Thymus (tissue), 11 donors: ENCODE measurements at regions not wholly inside any gene's neighbourhood (a gene's known extent, or its start where the extent isn't known, plus 50 kb on each side); places are given as distances from the start of the nearest gene placed in this dataset.
"Not testable (repeated sequence)": the region's sequence is repeated elsewhere in the genome, so short reads cannot be mapped to it uniquely, and the experiment has no call there.

Source experiments
- DNase-seq, 9 donors: peaks; one replicate each; pipeline ENCODE4 v3.0.0-alpha.2; 2013; ENCODE audit warnings: low spot score in 9 of 9, low read depth in 6 of 9, missing footprints in 1 of 9
- H3K27ac ChIP-seq, 2 donors: one replicate each; pipeline ENCODE4 v1.5.1; 2013; ENCODE audit warnings: control low read depth in 1 of 2, low read depth in 1 of 2, low read length in 1 of 2, mild to moderate bottlenecking in 1 of 2, moderate library complexity in 1 of 2
- H3K27me3 ChIP-seq, 2 donors: one replicate each; pipeline ENCODE4 v1.5.1; 2013; ENCODE audit warnings: low read length in 1 of 2; ENCODE audit not compliant: control insufficient read depth in 2 of 2, insufficient read depth in 1 of 2
- H3K36me3 ChIP-seq, 2 donors: one replicate each; pipeline ENCODE4 v1.5.1; 2013; ENCODE audit warnings: low read length in 1 of 2, mild to moderate bottlenecking in 1 of 2, moderate library complexity in 1 of 2; ENCODE audit not compliant: control insufficient read depth in 2 of 2, insufficient read depth in 2 of 2
- H3K4me1 ChIP-seq, 2 donors: one replicate each; pipeline ENCODE4 v1.5.1; 2013; ENCODE audit warnings: low read length in 2 of 2; ENCODE audit not compliant: control insufficient read depth in 2 of 2, insufficient read depth in 2 of 2
- H3K4me3 ChIP-seq, 2 donors: one replicate each; pipeline ENCODE4 v1.5.1; 2013; ENCODE audit warnings: low read length in 2 of 2, control low read depth in 1 of 2, mild to moderate bottlenecking in 1 of 2
- H3K9me3 ChIP-seq, 2 donors: one replicate each; pipeline ENCODE4 v1.5.1; 2013; ENCODE audit warnings: low read length in 1 of 2, mild to moderate bottlenecking in 1 of 2; ENCODE audit not compliant: control insufficient read depth in 2 of 2, insufficient read depth in 1 of 2
- WGBS: extraction: QIAGEN DNeasy Blood & Tissue Kit; methylation state at CpG from one replicate; pipeline ENCODE4 v1.1.7; 2013; 5-methylcytosine and 5-hydroxymethylcytosine counted together
- donor health status: healthy.

- Histone ChIP-seq H3K27ac (no peak overlapping the region), H3K9me3 (no peaks in the 10 kb centered on the region), H3K4me1 (peaks cover 0 to 48% of the 10 kb centered on the region in 2 donors), H3K36me3 (peaks cover 0 to 13% of the 10 kb centered on the region in 2 donors), H3K27me3 (no peaks in the 10 kb centered on the region), H3K4me3 (no peak overlapping the region)
- DNase-seq = no peak
- WGBS = 97% methylated on average over 10 of the region's 10 CpGs
These were observed 81.6 kb upstream of the GSE1 start for GRCh38 chr16:85531516-85531915.

- DNase-seq = no peak
- no peak overlapping the region for H3K27ac ChIP-seq
- WGBS = over 99% methylated on average over 6 of the region's 6 CpGs
- H3K27me3 ChIP-seq = no peaks in the 10 kb centered on the region
- peaks cover 0 to 13% of the 10 kb centered on the region in 2 donors for H3K36me3 ChIP-seq
- no peaks in the 10 kb centered on the region for H3K9me3 ChIP-seq
- H3K4me1 ChIP-seq = peaks cover 0 to 53% of the 10 kb centered on the region in 2 donors
- no peak overlapping the region for H3K4me3 ChIP-seq
These were observed 81.0 kb upstream of the GSE1 start for GRCh38 chr16:85532147-85532546.

GRCh38 chr16:85533593-85533992 is 79.5 kb upstream of the GSE1 start:
- peaks cover 0 to 53% of the 10 kb centered on the region in 2 donors for H3K4me1 ChIP-seq
- WGBS = 86% methylated on average over 8 of the region's 8 CpGs
- not testable (repeated sequence) for H3K27me3 ChIP-seq, DNase-seq, H3K9me3 ChIP-seq, H3K4me3 ChIP-seq, H3K27ac ChIP-seq
- peaks cover 0 to 11% of the 10 kb centered on the region in 2 donors for H3K36me3 ChIP-seq

GRCh38 chr16:85534536-85535351 is 78.4 kb upstream of the GSE1 start:
- H3K4me3 ChIP-seq = no peak overlapping the region
- H3K27me3 ChIP-seq = no peaks in the 10 kb centered on the region
- no peak for DNase-seq
- peaks cover 3 to 14% of the 10 kb centered on the region in 2 donors for H3K36me3 ChIP-seq
- H3K9me3 ChIP-seq = peaks cover 0 to 11% of the 10 kb centered on the region in 2 donors
- H3K27ac ChIP-seq = no peak overlapping the region
- WGBS = 92% methylated on average over 34 of the region's 34 CpGs
- peaks cover 0 to 44% of the 10 kb centered on the region in 2 donors for H3K4me1 ChIP-seq

GRCh38 chr16:85535352-85536072 is 77.6 kb upstream of the GSE1 start:
- Histone ChIP-seq H3K27me3 (no peaks in the 10 kb centered on the region), H3K9me3 (peaks cover 0 to 18% of the 10 kb centered on the region in 2 donors), H3K36me3 (peaks cover 6 to 14% of the 10 kb centered on the region in 2 donors), H3K27ac (no peak overlapping the region), H3K4me1 (peaks cover 0 to 43% of the 10 kb centered on the region in 2 donors), H3K4me3 (no peak overlapping the region)
- no peak for DNase-seq
- 60% methylated on average over 14 of the region's 14 CpGs for WGBS

GRCh38 chr16:85536073-85536410 is 77.1 kb upstream of the GSE1 start:
- H3K27ac ChIP-seq = peak overlapping the region in 1 of 2 donors; percentile 17
- WGBS = 33% methylated on average over 6 of the region's 6 CpGs
- no peak for DNase-seq

GRCh38 chr16:85536411-85537330 is 76.5 kb upstream of the GSE1 start:
- Histone ChIP-seq H3K27ac (peak overlapping the region in 1 of 2 donors; percentile 17), H3K9me3 (peaks cover 0 to 24% of the 10 kb centered on the region in 2 donors), H3K4me3 (no peak overlapping the region), H3K4me1 (peaks cover 1 to 50% of the 10 kb centered on the region in 2 donors), H3K27me3 (no peaks in the 10 kb centered on the region), H3K36me3 (peaks cover 6 to 10% of the 10 kb centered on the region in 2 donors)
- WGBS = 82% methylated on average over 30 of the region's 30 CpGs
- no peak for DNase-seq

More at GRCh38 chr16:85536073-85536410, 77.1 kb upstream of the GSE1 start:
- Histone ChIP-seq H3K27me3 (no peaks in the 10 kb centered on the region), H3K4me1 (peaks cover 0 to 44% of the 10 kb centered on the region in 2 donors), H3K9me3 (peaks cover 0 to 23% of the 10 kb centered on the region in 2 donors), H3K4me3 (no peak overlapping the region), H3K36me3 (peaks cover 6 to 10% of the 10 kb centered on the region in 2 donors)

- Histone ChIP-seq H3K9me3 (peaks cover 0 to 24% of the 10 kb centered on the region in 2 donors), H3K36me3 (peaks cover 6 to 7% of the 10 kb centered on the region in 2 donors), H3K4me3 (no peak overlapping the region), H3K27ac (no peak overlapping the region), H3K4me1 (peaks cover 7 to 57% of the 10 kb centered on the region in 2 donors), H3K27me3 (no peaks in the 10 kb centered on the region)
- no peak for DNase-seq
- WGBS = 97% methylated on average over 16 of the region's 16 CpGs
These were observed 75.8 kb upstream of the GSE1 start for GRCh38 chr16:85537331-85537788.
